GM21529 (cell line): ENCODE measurements at regions not wholly inside any gene's neighbourhood (a gene's known extent, or its start where the extent isn't known, plus 50 kb on each side); places are given as distances from the start of the nearest gene placed in this dataset.

Source experiments
- ATAC-seq: cut with Tn5 transposase; IDR thresholded peaks from one replicate; pipeline ENCODE4 v1.9.1; 2021; ENCODE audit not compliant: unreplicated experiment

- ATAC-seq = no peak
Measured at GRCh38 chr2:105596411-105596921, 148.2 kb upstream of the NCK2 start.

- ATAC-seq = no peak
Measured at GRCh38 chr2:105595536-105595935, 149.2 kb upstream of the NCK2 start.

GRCh38 chr2:105593221-105593967, 151.3 kb upstream of the NCK2 start:
- ATAC-seq = no peak

- ATAC-seq = no peak
Measured at GRCh38 chr2:105592288-105592687, 152.4 kb upstream of the NCK2 start.

- ATAC-seq = no peak
Measured at GRCh38 chr2:105590780-105591660, 153.7 kb upstream of the NCK2 start.

GRCh38 chr2:105588581-105588980, 156.1 kb upstream of the NCK2 start:
- ATAC-seq = no peak

GRCh38 chr2:105587637-105588036, 157.1 kb upstream of the NCK2 start:
- no peak for ATAC-seq

- ATAC-seq = no peak
Measured at GRCh38 chr2:105584435-105585010, 160.2 kb upstream of the NCK2 start.

- no peak for ATAC-seq
Measured at GRCh38 chr2:105582952-105583660, 161.6 kb upstream of the NCK2 start.

- no peak for ATAC-seq
Measured at GRCh38 chr2:105581555-105581944, 163.2 kb upstream of the NCK2 start.

- ATAC-seq = no peak
Measured at GRCh38 chr2:105580870-105581554, 163.7 kb upstream of the NCK2 start.

GRCh38 chr2:105580216-105580615, 164.5 kb upstream of the NCK2 start:
- no peak for ATAC-seq

GRCh38 chr2:105578166-105578565, 166.5 kb upstream of the NCK2 start:
- ATAC-seq = no peak

GRCh38 chr2:105577762-105578161, 166.9 kb upstream of the NCK2 start:
- ATAC-seq = no peak

GRCh38 chr2:105576440-105577241, 168.1 kb upstream of the NCK2 start:
- ATAC-seq = no peak

GRCh38 chr2:105576050-105576439, 168.7 kb upstream of the NCK2 start:
- ATAC-seq = no peak

GRCh38 chr2:105575499-105576025, 169.2 kb upstream of the NCK2 start:
- no peak for ATAC-seq

- ATAC-seq = no peak
Measured at GRCh38 chr2:105574796-105575344, 169.8 kb upstream of the NCK2 start.
